LNCaP clone FGC (cell line): ENCODE measurements at regions not wholly inside any gene's neighbourhood (a gene's known extent, or its start where the extent isn't known, plus 50 kb on each side); places are given as distances from the start of the nearest gene placed in this dataset.

Experiments
- DNase-seq: peaks from one replicate; pipeline ENCODE4 v3.0.0-alpha.2; 2011; ENCODE audit warnings: low read depth
- H3K4me3 ChIP-seq: 2 replicates; pipeline ENCODE4 v1.5.1; 2011; ENCODE audit warnings: mild to moderate bottlenecking, low read depth, low read length, control low read depth
- TF ChIP-seq, protein P1 (sequence below): IDR thresholded peaks from 2 replicates; pipeline ENCODE4 v1.5.1; 2012; ENCODE audit warnings: mild to moderate bottlenecking; ENCODE audit not compliant: control insufficient read depth, insufficient read depth; ENCODE audit errors: extremely low read depth

DNA sequence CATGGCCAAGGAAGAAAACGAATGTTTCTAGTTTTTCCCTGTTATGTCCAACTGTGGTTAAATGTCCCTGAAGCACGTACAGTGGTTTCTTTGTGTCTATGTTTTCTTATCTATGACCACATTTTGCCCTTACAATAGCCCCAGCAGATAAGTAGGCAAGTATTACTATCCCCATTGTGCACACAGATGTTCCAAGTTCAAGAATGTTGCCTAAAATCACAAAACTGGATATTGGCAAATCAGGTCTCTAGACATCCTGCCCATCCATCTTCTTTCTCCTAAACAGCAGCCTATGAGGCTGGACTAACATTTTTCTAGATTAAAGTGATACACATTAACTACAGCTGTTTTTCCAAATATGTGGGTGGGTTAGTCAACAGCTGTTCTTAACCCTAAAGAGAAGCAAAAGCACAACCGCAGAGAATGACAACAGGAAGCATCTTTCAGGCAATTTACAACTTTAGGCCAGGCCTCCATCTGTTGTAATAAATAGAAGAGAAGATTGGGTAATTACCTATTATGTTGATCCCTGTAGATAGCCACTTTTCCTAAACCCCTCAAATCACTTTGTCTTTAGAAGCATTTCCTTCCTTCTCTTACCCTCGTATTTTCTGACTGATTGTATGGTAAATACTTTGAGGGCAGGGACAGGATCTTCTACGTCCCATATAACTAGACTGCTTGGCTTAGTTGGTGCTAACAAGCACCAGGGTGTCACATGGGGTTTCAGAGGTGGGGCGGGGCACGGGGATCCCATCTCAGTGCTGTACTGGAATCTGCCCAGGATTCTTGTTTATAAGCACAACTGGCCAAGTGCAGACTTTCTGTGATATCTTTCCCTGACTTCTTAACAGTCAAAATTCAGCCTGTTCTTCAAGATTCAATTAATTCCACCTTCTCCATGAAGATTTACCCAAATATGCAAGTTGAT, 132.1 kb upstream of the SETBP1 start:
- DNase-seq: no peak
- no peak overlapping the region for H3K4me3 ChIP-seq
- TF ChIP-seq, protein P1, sequence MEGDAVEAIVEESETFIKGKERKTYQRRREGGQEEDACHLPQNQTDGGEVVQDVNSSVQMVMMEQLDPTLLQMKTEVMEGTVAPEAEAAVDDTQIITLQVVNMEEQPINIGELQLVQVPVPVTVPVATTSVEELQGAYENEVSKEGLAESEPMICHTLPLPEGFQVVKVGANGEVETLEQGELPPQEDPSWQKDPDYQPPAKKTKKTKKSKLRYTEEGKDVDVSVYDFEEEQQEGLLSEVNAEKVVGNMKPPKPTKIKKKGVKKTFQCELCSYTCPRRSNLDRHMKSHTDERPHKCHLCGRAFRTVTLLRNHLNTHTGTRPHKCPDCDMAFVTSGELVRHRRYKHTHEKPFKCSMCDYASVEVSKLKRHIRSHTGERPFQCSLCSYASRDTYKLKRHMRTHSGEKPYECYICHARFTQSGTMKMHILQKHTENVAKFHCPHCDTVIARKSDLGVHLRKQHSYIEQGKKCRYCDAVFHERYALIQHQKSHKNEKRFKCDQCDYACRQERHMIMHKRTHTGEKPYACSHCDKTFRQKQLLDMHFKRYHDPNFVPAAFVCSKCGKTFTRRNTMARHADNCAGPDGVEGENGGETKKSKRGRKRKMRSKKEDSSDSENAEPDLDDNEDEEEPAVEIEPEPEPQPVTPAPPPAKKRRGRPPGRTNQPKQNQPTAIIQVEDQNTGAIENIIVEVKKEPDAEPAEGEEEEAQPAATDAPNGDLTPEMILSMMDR: no peak

DNA sequence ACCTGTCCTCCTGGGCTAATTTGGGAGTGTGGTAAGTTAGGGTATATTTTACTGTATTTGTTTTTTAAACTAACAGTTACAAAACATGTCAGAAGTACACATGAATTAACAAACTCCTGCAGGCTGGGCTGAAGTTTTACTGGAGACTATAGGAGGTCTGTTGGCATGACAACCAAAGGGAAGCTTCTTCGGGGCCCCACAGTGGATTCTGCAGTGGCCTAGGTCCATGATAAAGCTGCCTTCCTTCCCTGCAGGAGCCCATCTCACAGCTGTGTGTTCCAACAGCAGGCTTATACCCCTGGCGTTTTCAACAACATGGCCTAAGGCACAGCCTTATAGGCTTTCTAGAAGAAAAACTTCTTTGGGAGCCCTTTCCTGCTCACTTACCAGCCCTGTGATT, 128.0 kb upstream of the SETBP1 start:
- TF ChIP-seq, protein P1: no peak
- no peak for DNase-seq
- no peak overlapping the region for H3K4me3 ChIP-seq

DNA sequence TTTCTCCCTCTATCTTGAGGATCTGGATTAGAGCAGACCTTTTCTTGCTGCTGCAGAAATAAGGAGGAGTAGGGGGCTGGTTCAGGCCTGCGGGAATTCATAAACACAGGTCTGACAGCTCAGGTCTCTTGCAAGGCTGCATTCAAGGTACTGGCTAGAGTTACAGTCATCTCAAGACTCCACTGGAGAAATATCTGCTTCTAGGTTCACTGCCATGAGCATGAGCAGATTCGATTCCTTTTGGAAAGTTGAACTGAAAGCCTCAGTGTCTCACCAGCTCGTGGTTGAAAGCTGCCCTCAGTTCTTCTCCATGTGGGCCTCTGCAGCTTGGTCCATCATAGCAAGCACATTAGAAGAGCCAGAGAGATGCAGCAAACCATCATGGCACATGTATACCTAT, 124.4 kb upstream of the SETBP1 start:
- TF ChIP-seq, protein P1: no peak
- no peak for DNase-seq

DNA sequence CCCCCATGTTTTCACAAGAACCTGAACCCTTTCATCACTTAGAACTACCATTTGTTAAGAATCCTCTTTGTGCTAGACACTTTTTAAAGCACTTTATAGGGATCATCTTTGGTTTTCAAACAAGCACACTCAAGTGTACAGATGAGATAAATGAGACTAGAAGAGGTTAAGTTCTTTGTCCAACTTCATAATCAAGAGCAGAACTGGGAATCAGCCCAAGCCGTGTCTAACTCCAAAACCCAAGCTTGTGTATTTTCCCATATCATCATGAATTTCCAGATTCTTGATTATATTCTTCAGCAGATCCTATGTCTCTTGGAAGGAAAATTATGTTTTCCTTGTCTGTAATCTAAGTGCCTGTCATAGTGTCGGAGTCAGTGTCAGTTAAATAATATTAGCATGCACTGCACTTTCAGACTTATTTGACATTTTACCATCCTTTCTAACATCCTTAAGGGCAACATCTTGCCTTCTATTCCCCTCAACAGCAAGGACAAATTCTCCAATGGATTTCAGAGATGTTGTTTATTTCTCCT, 123.0 kb upstream of the SETBP1 start:
- no peak overlapping the region for H3K4me3 ChIP-seq

More for the DNA sequence above, 124.4 kb upstream of the SETBP1 start:
- H3K4me3 ChIP-seq: no peak overlapping the region

DNA sequence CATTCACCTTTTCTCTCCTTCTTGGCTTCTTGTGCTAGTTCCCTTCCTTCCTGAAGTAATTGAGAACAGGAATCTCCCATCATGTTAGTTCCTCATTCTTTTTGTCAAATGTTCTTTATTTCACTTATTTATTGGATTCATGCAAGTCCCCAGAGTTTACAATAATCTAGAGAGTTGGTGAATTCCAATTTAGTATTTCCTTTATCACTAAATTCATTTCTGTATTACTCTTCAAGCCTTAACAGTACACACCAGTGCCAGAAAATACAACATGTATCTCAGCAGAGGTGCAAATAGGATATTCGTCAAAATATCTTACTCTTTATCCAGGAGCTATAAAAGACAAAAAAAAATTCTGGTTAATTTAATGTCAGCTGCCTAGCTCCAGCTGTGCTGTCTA, 121.9 kb upstream of the SETBP1 start:
- H3K4me3 ChIP-seq: no peak overlapping the region
- TF ChIP-seq, protein P1: no peak
- no peak for DNase-seq

More for the DNA sequence above, 123.0 kb upstream of the SETBP1 start:
- TF ChIP-seq, protein P1: no peak
- DNase-seq: no peak

DNA sequence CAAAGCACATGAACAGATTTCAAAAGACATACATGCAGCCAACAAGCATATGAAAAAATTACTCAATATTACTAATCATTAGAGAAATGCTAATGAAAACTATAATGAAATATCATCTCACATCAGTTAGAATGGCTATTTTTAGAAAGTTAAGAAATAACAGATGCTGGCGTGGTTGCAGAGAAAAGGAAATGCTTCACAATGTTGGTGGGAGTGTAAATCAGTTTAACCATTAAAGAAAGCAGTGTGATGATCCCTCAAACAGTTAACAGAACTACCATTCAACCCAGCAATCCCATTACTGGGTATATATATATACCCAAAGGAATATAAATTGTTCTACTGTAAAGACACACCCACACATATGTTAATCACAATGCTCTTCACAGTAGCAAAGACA, 117.7 kb upstream of the SETBP1 start:
- TF ChIP-seq, protein P1: no peak
- H3K4me3 ChIP-seq: no peak overlapping the region
- DNase-seq: no peak
